Trophoblast cell (in vitro differentiated cells and primary cell): ENCODE measurements at regions not wholly inside any gene's neighbourhood (a gene's known extent, or its start where the extent isn't known, plus 50 kb on each side); places are given as distances from the start of the nearest gene placed in this dataset.

Source experiments
- DNase-seq, 2 donors: peaks; one replicate each; pipeline ENCODE4 v3.0.0-alpha.2; 2016
- H2AFZ ChIP-seq: 2 replicates; pipeline ENCODE4 v1.6.1; 2013; ENCODE audit warnings: low read length, moderate library complexity, mild to moderate bottlenecking; ENCODE audit not compliant: insufficient read depth, poor library complexity
- H2AK5ac ChIP-seq: 2 replicates; pipeline ENCODE4 v1.6.1; 2013; ENCODE audit warnings: mild to moderate bottlenecking, low read length
- H2BK120ac ChIP-seq: 2 replicates; pipeline ENCODE4 v1.6.1; 2013; ENCODE audit warnings: low read length, mild to moderate bottlenecking, moderate library complexity; ENCODE audit not compliant: insufficient read depth, poor library complexity
- H2BK12ac ChIP-seq: 2 replicates; pipeline ENCODE4 v1.6.1; 2013; ENCODE audit warnings: mild to moderate bottlenecking, low read length, moderate library complexity
- H2BK5ac ChIP-seq: 2 replicates; pipeline ENCODE4 v1.6.1; 2013; ENCODE audit warnings: low read length, low read depth, moderate library complexity, mild to moderate bottlenecking; ENCODE audit not compliant: poor library complexity
- H3K14ac ChIP-seq: 2 replicates; pipeline ENCODE4 v1.6.1; 2013; ENCODE audit warnings: mild to moderate bottlenecking, low read length
- H3K18ac ChIP-seq: 2 replicates; pipeline ENCODE4 v1.6.1; 2013; ENCODE audit warnings: mild to moderate bottlenecking, low read length
- H3K23ac ChIP-seq: 2 replicates; pipeline ENCODE4 v1.6.1; 2013; ENCODE audit warnings: low read length
- H3K27ac ChIP-seq: 2 replicates; pipeline ENCODE4 v1.5.1; 2013; ENCODE audit warnings: low read depth, mild to moderate bottlenecking, inconsistent platforms, low read length, moderate library complexity
- H3K27me3 ChIP-seq: 2 replicates; pipeline ENCODE4 v1.6.1; 2013; ENCODE audit warnings: inconsistent platforms, mild to moderate bottlenecking, low read length, moderate library complexity; ENCODE audit not compliant: insufficient read depth
- H3K36me3 ChIP-seq, 2 experiments: 1 replicate in 1 of 2; 2 replicates in 1 of 2; pipeline ENCODE4 v1.6.1; 2013; ENCODE audit warnings: low read length in 2 of 2, mild to moderate bottlenecking in 2 of 2, moderate library complexity in 1 of 2; ENCODE audit not compliant: insufficient read depth in 2 of 2, control insufficient read depth in 1 of 2
- H3K4ac ChIP-seq: 2 replicates; pipeline ENCODE4 v1.6.1; 2013; ENCODE audit warnings: low read depth, mild to moderate bottlenecking, low read length, moderate library complexity
- H3K4me1 ChIP-seq, 2 experiments: 1 replicate in 1 of 2; 2 replicates in 1 of 2; pipeline ENCODE4 v1.6.1; 2013; ENCODE audit warnings: low read length in 2 of 2, mild to moderate bottlenecking in 2 of 2, moderate library complexity in 1 of 2; ENCODE audit not compliant: insufficient read depth in 2 of 2, control insufficient read depth in 1 of 2
- H3K4me2 ChIP-seq: 2 replicates; pipeline ENCODE4 v1.6.1; 2013; ENCODE audit warnings: inconsistent platforms, mild to moderate bottlenecking, low read length, moderate library complexity
- H3K4me3 ChIP-seq: 2 replicates; pipeline ENCODE4 v1.5.1; 2013; ENCODE audit warnings: mild to moderate bottlenecking, low read depth, low read length, inconsistent platforms
- H3K79me1 ChIP-seq: one replicate; pipeline ENCODE4 v1.6.1; 2013; ENCODE audit warnings: low read length
- H3K79me2 ChIP-seq: 2 replicates; pipeline ENCODE4 v1.6.1; 2013; ENCODE audit warnings: low read length, mild to moderate bottlenecking; ENCODE audit not compliant: control insufficient read depth, insufficient read depth, poor library complexity
- H3K9ac ChIP-seq: 2 replicates; pipeline ENCODE4 v1.6.1; 2013; ENCODE audit warnings: mild to moderate bottlenecking, low read length
- H3K9me3 ChIP-seq: 2 replicates; pipeline ENCODE4 v1.6.1; 2013; ENCODE audit warnings: low read depth, mild to moderate bottlenecking, control low read depth, inconsistent platforms, low read length; ENCODE audit not compliant: insufficient read depth
- H4K12ac ChIP-seq: 2 replicates; pipeline ENCODE4 v1.6.1; 2013; ENCODE audit warnings: low read depth, mild to moderate bottlenecking, low read length, moderate library complexity
- H4K8ac ChIP-seq: 2 replicates; pipeline ENCODE4 v1.6.1; 2013; ENCODE audit warnings: low read depth, mild to moderate bottlenecking, low read length, moderate library complexity
- H4K91ac ChIP-seq: one replicate; pipeline ENCODE4 v1.6.1; 2013; ENCODE audit warnings: low read depth, mild to moderate bottlenecking, low read length, moderate library complexity
- WGBS: extraction: QIAGEN DNeasy Blood & Tissue Kit; methylation state at CpG from one replicate; pipeline ENCODE4 v1.1.7; 2013; ENCODE audit warnings: missing lambda C conversion rate; ENCODE audit not compliant: insufficient read length, insufficient coverage; ENCODE audit errors: extremely low coverage; 5-methylcytosine and 5-hydroxymethylcytosine counted together

DNA sequence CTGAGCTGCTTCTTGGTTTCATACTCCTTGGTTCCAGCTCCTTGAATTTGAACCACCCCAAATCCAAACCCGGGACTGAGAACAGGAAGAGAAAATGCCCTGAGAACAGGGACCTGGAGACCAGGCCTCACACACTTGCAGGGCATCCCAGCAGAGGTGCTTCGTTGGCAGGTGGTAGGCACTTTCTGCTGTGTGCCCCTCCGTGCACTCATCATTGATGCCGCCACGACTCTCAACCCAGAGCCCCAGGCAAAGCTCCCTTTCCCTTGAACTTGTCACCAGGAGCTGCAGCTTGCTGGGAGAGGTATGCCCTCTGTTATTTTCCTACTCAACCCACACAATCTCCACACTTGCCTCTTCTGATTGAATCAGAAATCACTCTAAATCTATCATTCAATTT, 217.8 kb upstream of the IRX1 start:
- H4K8ac ChIP-seq = no peak overlapping the region
- H2BK5ac ChIP-seq = no peak overlapping the region
- H3K4ac ChIP-seq = no peak overlapping the region
- no peak overlapping the region for H2AFZ ChIP-seq
- H3K18ac ChIP-seq = no peak overlapping the region
- H3K14ac ChIP-seq = no peak overlapping the region
- no peak overlapping the region for H3K4me3 ChIP-seq
- peaks cover 12% of the 10 kb centered on the region for H3K9me3 ChIP-seq
- no peaks in the 10 kb centered on the region for H3K79me1 ChIP-seq
- H3K4me2 ChIP-seq = no peak overlapping the region
- no peak overlapping the region for H3K27ac ChIP-seq
- no peak overlapping the region for H2BK120ac ChIP-seq
- no peaks in the 10 kb centered on the region for H3K79me2 ChIP-seq
- H3K27me3 ChIP-seq = no peaks in the 10 kb centered on the region
- WGBS = no CpG with 5 or more reads among the region's 5 CpGs
- no peak for DNase-seq
- no peak overlapping the region for H3K23ac ChIP-seq
- H4K12ac ChIP-seq = no peak overlapping the region
- no peak overlapping the region for H4K91ac ChIP-seq
- no peak overlapping the region for H2AK5ac ChIP-seq
- no peaks in the 10 kb centered on the region for H3K36me3 ChIP-seq
- H2BK12ac ChIP-seq = no peak overlapping the region
- H3K9ac ChIP-seq = no peak overlapping the region
- no peaks in the 10 kb centered on the region for H3K4me1 ChIP-seq

GRCh38 chr5:3377176-3377575, 218.5 kb upstream of the IRX1 start:
- Histone ChIP-seq H3K9ac (no peak overlapping the region), H3K4me1 (no peaks in the 10 kb centered on the region)
- WGBS = no CpG with 5 or more reads among the region's 8 CpGs

DNA sequence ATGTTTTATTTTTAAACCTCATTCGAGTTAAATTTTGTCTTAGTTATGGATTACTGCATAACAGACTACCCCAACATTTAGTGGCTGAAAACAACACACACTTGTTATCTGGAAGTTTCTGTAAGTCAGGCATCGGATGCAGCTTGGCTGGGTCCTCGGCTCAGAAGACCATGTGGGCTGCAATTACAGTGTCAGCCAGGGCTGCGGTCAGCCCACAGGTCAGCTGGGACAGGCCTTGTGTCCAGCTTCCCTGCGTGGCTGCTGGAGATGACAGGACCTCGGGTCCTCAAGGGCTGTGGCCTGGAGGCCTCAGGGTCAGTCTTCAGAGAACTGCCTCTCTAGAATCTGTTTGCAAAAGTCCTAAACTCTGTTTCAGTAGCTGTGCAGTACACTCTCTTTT, 219.0 kb upstream of the IRX1 start:
- no peak overlapping the region for H4K12ac ChIP-seq
- no peak overlapping the region for H4K8ac ChIP-seq
- no peak overlapping the region for H2BK120ac ChIP-seq
- no peak overlapping the region for H3K18ac ChIP-seq
- no peak overlapping the region for H3K14ac ChIP-seq
- H3K79me2 ChIP-seq = no peaks in the 10 kb centered on the region
- H3K4ac ChIP-seq = no peak overlapping the region
- no peak overlapping the region for H2AK5ac ChIP-seq
- H3K9ac ChIP-seq = no peak overlapping the region
- no peak overlapping the region for H3K23ac ChIP-seq
- WGBS = no CpG with 5 or more reads among the region's 6 CpGs
- H2BK12ac ChIP-seq = no peak overlapping the region
- no peak overlapping the region for H4K91ac ChIP-seq
- H3K4me1 ChIP-seq = no peaks in the 10 kb centered on the region
- no peaks in the 10 kb centered on the region for H3K36me3 ChIP-seq
- H3K27ac ChIP-seq = no peak overlapping the region
- H2BK5ac ChIP-seq = no peak overlapping the region
- no peak overlapping the region for H3K4me2 ChIP-seq
- DNase-seq = no peak
- H3K4me3 ChIP-seq = no peak overlapping the region
- H2AFZ ChIP-seq = no peak overlapping the region
- no peaks in the 10 kb centered on the region for H3K27me3 ChIP-seq
- H3K9me3 ChIP-seq = peaks cover 13% of the 10 kb centered on the region
- H3K79me1 ChIP-seq = no peaks in the 10 kb centered on the region

More at GRCh38 chr5:3377176-3377575, 218.5 kb upstream of the IRX1 start:
- no peak overlapping the region for H2AFZ ChIP-seq
- no peaks in the 10 kb centered on the region for H3K27me3 ChIP-seq
- no peak overlapping the region for H2BK120ac ChIP-seq
- H3K79me1 ChIP-seq = no peaks in the 10 kb centered on the region
- no peak overlapping the region for H4K91ac ChIP-seq
- H2BK5ac ChIP-seq = no peak overlapping the region
- H3K4me2 ChIP-seq = no peak overlapping the region
- no peaks in the 10 kb centered on the region for H3K36me3 ChIP-seq
- H4K12ac ChIP-seq = no peak overlapping the region
- H3K4me3 ChIP-seq = no peak overlapping the region
- no peak overlapping the region for H4K8ac ChIP-seq
- H2AK5ac ChIP-seq = no peak overlapping the region
- H3K79me2 ChIP-seq = no peaks in the 10 kb centered on the region
- H3K27ac ChIP-seq = no peak overlapping the region
- no peak for DNase-seq
- H3K14ac ChIP-seq = no peak overlapping the region
- no peak overlapping the region for H3K4ac ChIP-seq
- no peak overlapping the region for H3K18ac ChIP-seq
- H3K9me3 ChIP-seq = peaks cover 13% of the 10 kb centered on the region
- H3K23ac ChIP-seq = no peak overlapping the region
- no peak overlapping the region for H2BK12ac ChIP-seq

DNA sequence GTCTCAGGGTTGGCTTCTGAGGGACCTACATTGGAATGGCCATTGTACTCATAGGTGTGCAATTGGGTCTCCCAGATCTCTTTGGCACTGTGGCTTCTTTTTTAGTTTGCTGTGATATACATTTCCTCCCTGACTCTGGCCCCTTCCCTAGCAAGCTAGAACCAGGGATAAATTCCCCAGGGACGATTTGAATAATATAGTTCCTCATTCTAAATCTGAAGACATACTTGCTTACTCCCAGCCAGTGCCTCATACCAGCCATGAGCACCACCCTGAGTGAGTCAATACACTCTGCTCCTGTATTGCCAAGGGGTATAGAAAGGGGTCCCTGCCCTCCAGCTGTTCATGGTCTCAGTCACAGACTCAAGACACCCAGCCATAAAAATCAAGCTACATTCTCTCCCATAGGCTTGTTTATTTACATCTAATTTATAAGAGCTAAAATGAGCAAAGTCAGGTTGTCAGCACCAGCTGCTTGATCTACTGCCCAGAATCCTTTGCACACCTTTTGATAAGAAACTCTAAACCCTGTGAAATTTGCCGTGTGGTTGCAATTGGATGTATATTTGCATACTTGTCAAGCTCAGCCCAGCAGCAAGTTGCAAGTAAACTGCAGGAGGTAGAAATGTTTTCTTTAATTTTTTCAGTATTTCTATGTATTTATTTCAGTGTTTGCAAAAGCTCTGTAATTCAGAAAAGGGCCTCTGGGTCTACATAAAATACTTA, 219.9 kb upstream of the IRX1 start:
- Histone ChIP-seq H3K27ac (no peak overlapping the region), H3K9ac (no peak overlapping the region), H2BK120ac (no peak overlapping the region), H3K9me3 (peaks cover 13% of the 10 kb centered on the region), H3K23ac (no peak overlapping the region), H3K4ac (no peak overlapping the region), H2AFZ (no peak overlapping the region), H3K18ac (no peak overlapping the region), H3K14ac (no peak overlapping the region), H3K36me3 (no peaks in the 10 kb centered on the region), H3K27me3 (no peaks in the 10 kb centered on the region), H3K4me2 (no peak overlapping the region), H3K4me1 (no peaks in the 10 kb centered on the region), H3K79me1 (no peaks in the 10 kb centered on the region), H2AK5ac (no peak overlapping the region), H4K8ac (no peak overlapping the region), H3K4me3 (no peak overlapping the region), H4K12ac (no peak overlapping the region), H2BK12ac (no peak overlapping the region), H2BK5ac (no peak overlapping the region), H3K79me2 (no peaks in the 10 kb centered on the region), H4K91ac (no peak overlapping the region)
- DNase-seq = no peak
- WGBS = no CpG with 5 or more reads among the region's 2 CpGs
